Activated T-helper 17 cell treated with anti-CD3 and anti-CD28 coated beads, Interleukin-2, amount 50 U/mL, for 72 hours (primary cell): ENCODE measurements at regions not wholly inside any gene's neighbourhood (a gene's known extent, or its start where the extent isn't known, plus 50 kb on each side); places are given as distances from the start of the nearest gene placed in this dataset.
"Not testable (repeated sequence)": the region's sequence is repeated elsewhere in the genome, so short reads cannot be mapped to it uniquely, and the experiment has no call there.

ENCODE experiments used
- ATAC-seq: fragments of 150-1000 bp; cut with Tn5 transposase; replicated peaks from 2 replicates; pipeline ENCODE4 v1.10.0; 2021; ENCODE audit warnings: mild to moderate bottlenecking, moderate library complexity
- H3K27ac Mint-ChIP-seq: one replicate; pipeline ENCODE4 v1.8.0; 2022; ENCODE audit warnings: mixed read lengths
- H3K27me3 Mint-ChIP-seq: one replicate; pipeline ENCODE4 v1.8.0; 2022; ENCODE audit warnings: mixed read lengths
- H3K36me3 Mint-ChIP-seq: one replicate; pipeline ENCODE4 v1.8.0; 2022; ENCODE audit warnings: low read depth, mild to moderate bottlenecking, mixed read lengths
- H3K4me1 Mint-ChIP-seq: one replicate; pipeline ENCODE4 v1.8.0; 2022; ENCODE audit warnings: mixed read lengths
- H3K4me3 Mint-ChIP-seq: one replicate; pipeline ENCODE4 v1.8.0; 2022; ENCODE audit warnings: mild to moderate bottlenecking, mixed read lengths
- H3K9me3 Mint-ChIP-seq: one replicate; pipeline ENCODE4 v1.8.0; 2022; ENCODE audit warnings: mixed read lengths

DNA sequence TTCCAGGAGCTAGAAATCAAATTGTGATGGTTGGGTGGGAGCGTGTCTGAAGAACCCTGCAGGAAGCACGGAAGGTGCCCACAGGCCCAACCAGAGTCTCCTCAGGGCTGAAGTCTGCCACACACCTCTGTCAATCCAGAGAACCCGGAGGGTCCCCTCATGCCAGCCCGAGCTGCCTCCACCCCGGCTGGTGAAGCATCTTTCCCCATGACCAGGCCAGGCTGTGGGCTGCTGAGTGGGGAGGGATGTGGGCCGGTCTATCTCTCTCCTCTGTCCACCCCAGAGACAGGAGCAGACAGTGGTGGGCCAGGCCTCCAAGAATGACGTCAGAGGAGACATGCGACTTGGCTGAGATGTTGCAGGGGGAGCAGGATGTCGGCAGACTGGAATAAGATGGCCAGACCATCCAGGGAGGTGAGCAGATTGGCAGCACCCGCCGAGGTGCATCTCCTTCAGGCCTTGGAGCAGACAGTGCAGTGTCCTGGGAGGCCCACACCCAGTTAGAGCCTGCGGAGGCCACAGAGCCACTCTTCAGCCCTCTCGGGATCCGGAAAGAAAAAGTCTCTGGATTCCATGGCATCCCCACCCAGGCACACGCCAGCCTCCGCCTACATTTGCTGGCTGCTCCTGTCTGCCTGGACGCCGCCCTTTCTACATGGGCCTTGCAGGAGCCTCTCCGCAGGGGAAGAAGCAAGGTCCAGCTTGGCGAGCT lies 1524.9 kb downstream of the BRD1 start:
- no peaks in the 10 kb centered on the region for H3K4me1 Mint-ChIP-seq
- no peaks in the 10 kb centered on the region for H3K36me3 Mint-ChIP-seq
- peaks cover 3% of the 10 kb centered on the region for H3K27me3 Mint-ChIP-seq
- ATAC-seq: no peak
- H3K27ac Mint-ChIP-seq: no peak overlapping the region
- no peak overlapping the region for H3K4me3 Mint-ChIP-seq
- H3K9me3 Mint-ChIP-seq: no peaks in the 10 kb centered on the region

DNA sequence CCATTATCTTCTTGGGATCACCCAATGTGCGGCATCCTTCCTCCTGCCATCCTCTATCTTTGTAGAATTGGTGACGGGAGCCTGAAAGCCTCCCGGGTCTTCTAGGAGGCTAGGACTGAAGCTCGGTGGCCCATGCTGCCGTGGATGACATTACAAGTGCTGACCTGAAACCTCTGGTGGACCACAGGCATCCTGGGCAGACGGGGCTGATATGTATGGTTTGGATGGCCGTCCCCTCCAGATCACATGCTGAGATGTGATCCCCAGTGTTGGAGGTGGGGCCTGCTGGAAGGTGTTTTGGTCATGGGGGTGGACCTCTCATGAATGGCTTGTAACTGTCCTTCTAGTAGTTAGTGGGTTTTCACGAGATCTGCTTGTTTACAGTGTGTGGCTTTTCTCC lies 1525.8 kb downstream of the BRD1 start:
- Mint-ChIP-seq H3K27ac (no peak overlapping the region), H3K4me1 (no peaks in the 10 kb centered on the region), H3K9me3 (no peaks in the 10 kb centered on the region), H3K4me3 (no peak overlapping the region), H3K27me3 (peaks cover 3% of the 10 kb centered on the region), H3K36me3 (no peaks in the 10 kb centered on the region)
- no peak for ATAC-seq

DNA sequence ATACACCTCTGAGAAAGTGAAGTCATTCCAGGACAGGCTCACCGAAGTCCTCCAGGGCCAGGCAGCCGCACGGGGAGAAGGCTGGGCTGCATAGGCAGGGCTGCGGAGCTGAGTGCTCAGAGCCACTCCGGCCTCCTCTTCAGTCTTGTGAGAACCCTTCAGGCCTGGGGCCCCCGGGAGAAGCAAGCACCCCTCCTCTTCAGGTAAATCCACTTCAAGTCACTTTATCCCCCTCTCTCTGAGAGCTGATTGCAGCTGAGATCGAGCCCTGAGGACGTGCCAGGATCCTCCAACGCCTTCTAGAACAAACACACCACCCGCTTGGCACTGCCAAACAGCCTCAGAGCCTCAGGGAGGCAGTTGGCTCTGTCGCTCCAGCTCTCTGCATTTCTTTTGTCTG lies 1526.3 kb downstream of the BRD1 start:
- Mint-ChIP-seq H3K4me3 (no peak overlapping the region), H3K36me3 (no peaks in the 10 kb centered on the region), H3K4me1 (no peaks in the 10 kb centered on the region), H3K9me3 (no peaks in the 10 kb centered on the region), H3K27ac (no peak overlapping the region), H3K27me3 (peaks cover 3% of the 10 kb centered on the region)
- no peak for ATAC-seq

DNA sequence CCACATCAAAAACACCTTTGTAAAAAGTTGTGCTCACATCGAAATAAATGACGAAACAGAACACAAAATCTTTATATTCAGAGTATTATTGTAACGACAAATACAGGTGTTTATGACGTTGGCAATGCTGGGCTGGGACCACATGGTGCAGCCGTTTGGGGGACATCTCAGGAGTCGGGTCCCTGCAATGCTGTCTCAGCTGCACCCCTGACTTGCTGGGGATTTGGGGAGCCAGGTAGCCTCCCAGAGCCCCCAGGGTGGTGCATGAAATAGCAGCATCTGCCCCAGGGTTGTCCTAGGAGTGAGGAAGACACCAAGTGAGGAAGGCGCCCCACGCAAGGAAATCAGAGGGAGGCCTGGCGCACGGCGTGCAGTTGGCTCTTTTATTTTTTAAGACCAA lies 1526.8 kb downstream of the BRD1 start:
- no peaks in the 10 kb centered on the region for H3K4me1 Mint-ChIP-seq
- no peak for ATAC-seq
- H3K4me3 Mint-ChIP-seq: no peak overlapping the region
- H3K36me3 Mint-ChIP-seq: no peaks in the 10 kb centered on the region
- no peak overlapping the region for H3K27ac Mint-ChIP-seq
- no peaks in the 10 kb centered on the region for H3K9me3 Mint-ChIP-seq
- peaks cover 3% of the 10 kb centered on the region for H3K27me3 Mint-ChIP-seq

DNA sequence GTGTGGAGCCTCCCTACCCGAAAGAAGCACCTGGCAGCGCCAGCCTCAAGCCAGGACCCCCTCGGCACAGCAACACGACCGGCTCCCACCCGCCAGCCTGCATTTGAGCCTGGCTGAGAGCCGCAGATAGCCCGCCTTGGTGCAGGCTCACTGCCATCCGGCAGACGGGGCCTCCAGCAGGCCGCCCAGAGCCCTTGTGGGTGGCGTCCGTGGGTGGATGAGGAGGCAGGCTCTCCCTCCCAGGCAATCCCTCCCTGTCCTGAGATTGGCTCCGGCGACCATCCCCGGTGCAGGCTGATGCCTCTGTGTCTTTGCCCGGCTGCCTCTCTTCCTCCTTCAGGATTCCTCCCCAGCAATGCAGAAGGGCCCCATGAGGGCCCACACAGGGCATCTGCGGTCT lies 1527.9 kb downstream of the BRD1 start:
- Mint-ChIP-seq H3K36me3 (no peaks in the 10 kb centered on the region), H3K9me3 (no peaks in the 10 kb centered on the region), H3K27me3 (peaks cover 3% of the 10 kb centered on the region), H3K4me3 (no peak overlapping the region), H3K27ac (no peak overlapping the region), H3K4me1 (no peaks in the 10 kb centered on the region)
- no peak for ATAC-seq

DNA sequence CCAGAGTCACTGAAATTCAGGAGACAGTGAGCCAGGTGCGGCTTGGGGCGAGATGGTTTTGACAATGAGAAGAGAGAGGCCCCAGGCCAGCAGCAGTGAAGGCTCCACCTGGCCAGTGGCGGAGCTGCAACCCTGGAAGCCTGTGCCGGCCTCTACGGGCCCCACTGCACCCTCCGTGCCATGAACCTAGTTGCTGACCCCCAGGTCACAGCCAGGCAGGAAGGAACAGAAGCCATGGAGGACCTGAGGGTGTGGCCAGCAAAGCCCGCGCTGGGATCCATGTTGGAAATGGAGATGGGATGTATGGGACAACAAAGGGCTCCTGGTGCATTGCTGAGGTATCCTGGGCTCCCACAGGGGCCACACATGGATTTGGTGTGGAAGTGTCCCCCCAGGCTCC lies 1528.5 kb downstream of the BRD1 start:
- no peaks in the 10 kb centered on the region for H3K9me3 Mint-ChIP-seq
- no peak for ATAC-seq

DNA sequence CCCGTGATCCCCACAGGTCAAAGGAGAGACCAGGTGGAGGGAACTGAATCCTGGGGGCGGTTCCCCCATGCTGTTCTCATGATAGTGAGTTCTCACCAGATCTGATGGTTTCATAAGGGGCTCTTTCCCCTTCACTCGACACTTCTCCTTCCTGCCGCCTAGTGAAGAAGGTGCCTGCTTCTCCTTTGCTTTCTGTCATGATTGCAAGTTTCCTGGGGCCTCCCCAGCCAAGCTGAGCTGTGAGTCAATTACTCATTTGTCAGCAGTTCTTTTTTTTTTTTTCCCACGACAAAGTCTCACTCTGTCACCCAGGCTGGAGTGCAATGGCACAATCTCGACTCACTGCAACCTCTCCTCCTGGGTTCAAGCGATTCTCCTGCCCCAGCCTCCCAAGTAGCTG lies 1530.4 kb downstream of the BRD1 start:
- Mint-ChIP-seq H3K4me1 (no peaks in the 10 kb centered on the region), H3K4me3 (no peak overlapping the region), H3K9me3 (peaks cover 4% of the 10 kb centered on the region), H3K36me3 (no peaks in the 10 kb centered on the region), H3K27ac (no peak overlapping the region), H3K27me3 (peaks cover 4% of the 10 kb centered on the region)
- no peak for ATAC-seq

More for the DNA sequence above, 1528.5 kb downstream of the BRD1 start:
- H3K4me3 Mint-ChIP-seq: no peak overlapping the region
- H3K36me3 Mint-ChIP-seq: no peaks in the 10 kb centered on the region
- H3K27ac Mint-ChIP-seq: no peak overlapping the region
- H3K4me1 Mint-ChIP-seq: no peaks in the 10 kb centered on the region
- H3K27me3 Mint-ChIP-seq: peaks cover 3% of the 10 kb centered on the region

DNA sequence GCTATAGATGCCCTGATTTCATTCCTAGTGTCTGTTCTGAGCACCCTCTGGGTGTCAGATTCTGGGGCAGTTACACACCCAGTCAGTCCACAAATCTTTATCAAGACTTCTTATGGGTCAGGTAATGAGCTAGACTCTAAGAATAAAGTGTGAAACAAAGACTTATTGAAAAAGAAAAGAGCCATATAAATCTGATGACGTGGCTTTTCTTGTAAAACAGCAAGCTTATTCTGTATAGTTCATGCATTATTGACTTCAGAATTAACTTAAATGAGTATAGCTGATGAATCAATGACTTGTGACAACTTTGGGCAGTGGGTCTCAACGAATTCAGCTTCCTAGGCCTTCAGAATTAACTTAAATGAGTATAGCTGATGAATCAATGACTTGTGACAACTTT lies 1527.5 kb downstream of the TBC1D22A start:
- H3K4me3 Mint-ChIP-seq, H3K9me3 Mint-ChIP-seq, H3K27ac Mint-ChIP-seq, H3K4me1 Mint-ChIP-seq, ATAC-seq, H3K36me3 Mint-ChIP-seq: not testable (repeated sequence)
- peaks cover 14% of the 10 kb centered on the region for H3K27me3 Mint-ChIP-seq

DNA sequence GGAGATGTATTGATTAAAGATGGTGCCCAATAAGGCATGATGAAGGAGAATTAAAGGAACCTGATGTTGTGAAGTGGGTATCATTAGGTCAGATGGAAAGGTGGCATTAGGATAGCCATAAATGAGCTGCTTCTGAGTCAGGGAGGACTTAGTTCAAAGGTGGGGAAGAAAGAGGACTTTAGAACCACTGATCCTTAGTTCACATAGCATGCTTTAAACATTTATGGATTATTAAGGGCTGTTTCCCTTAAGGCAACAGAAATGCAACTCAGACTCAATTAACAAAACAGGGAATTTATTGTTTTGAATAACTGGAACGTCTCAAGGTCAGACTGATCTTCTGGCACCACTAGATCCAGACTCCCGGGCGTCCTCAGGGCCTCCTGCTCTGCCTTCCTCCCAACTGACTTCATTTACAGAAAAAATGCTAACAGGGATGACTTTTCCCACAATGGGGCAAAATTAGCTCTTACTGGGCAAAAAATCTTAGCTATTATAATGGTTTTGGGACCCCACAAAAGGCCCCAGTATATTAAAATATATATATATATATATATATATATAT lies 1526.0 kb downstream of the TBC1D22A start:
- Mint-ChIP-seq H3K4me3 (no peak overlapping the region), H3K27ac (no peak overlapping the region), H3K36me3 (no peaks in the 10 kb centered on the region)

DNA sequence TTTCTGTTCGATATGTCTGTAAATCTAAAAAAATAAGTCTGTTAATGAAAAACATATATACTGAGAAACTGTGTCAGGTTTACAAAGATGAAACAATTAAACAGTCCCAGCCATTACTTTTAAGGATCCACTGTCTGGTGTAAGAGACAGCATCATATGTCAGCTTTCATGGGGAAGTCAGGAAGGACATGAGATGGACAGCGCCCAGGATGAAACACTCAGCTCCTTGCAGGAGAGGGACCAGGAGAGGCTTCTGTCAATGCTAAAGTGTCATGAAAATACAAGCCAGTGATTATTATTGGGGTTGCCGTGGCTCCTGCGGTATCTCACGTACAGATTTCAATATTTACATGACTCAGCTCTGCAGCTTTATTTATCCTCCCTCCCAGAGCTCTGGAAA lies 1524.6 kb downstream of the TBC1D22A start:
- no peak for ATAC-seq
- H3K4me3 Mint-ChIP-seq: no peak overlapping the region
- H3K27ac Mint-ChIP-seq: no peak overlapping the region
- no peaks in the 10 kb centered on the region for H3K4me1 Mint-ChIP-seq
- H3K27me3 Mint-ChIP-seq: peaks cover 10% of the 10 kb centered on the region
- H3K36me3 Mint-ChIP-seq: no peaks in the 10 kb centered on the region
- peaks cover 4% of the 10 kb centered on the region for H3K9me3 Mint-ChIP-seq

More for the DNA sequence above, 1526.0 kb downstream of the TBC1D22A start:
- no peak for ATAC-seq
- Mint-ChIP-seq H3K9me3 (peaks cover 4% of the 10 kb centered on the region), H3K4me1 (no peaks in the 10 kb centered on the region), H3K27me3 (peaks cover 10% of the 10 kb centered on the region)

DNA sequence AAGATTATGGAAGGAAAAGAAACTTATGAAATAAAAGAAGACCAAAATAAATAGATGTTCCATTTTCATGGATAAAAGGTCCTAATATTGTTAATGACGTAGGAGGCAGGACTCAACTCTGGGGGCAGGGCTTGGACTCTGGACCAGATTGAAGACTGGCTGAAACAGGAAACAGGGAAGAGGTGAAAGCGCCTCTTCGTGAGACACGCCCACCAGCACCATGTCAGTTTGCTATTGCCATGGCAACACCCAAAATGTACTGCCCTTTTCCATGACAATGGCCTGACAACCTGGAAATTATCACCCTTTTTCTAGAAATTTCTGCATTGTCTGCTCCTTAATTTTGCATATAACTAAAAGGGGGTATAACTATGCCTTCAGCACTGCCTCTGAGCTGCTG lies 1522.2 kb downstream of the TBC1D22A start:
- H3K4me3 Mint-ChIP-seq: no peak overlapping the region
- no peaks in the 10 kb centered on the region for H3K36me3 Mint-ChIP-seq
- H3K27ac Mint-ChIP-seq: no peak overlapping the region
- no peaks in the 10 kb centered on the region for H3K4me1 Mint-ChIP-seq
- peaks cover 7% of the 10 kb centered on the region for H3K9me3 Mint-ChIP-seq
- H3K27me3 Mint-ChIP-seq: peaks cover 20% of the 10 kb centered on the region
- ATAC-seq: no peak

DNA sequence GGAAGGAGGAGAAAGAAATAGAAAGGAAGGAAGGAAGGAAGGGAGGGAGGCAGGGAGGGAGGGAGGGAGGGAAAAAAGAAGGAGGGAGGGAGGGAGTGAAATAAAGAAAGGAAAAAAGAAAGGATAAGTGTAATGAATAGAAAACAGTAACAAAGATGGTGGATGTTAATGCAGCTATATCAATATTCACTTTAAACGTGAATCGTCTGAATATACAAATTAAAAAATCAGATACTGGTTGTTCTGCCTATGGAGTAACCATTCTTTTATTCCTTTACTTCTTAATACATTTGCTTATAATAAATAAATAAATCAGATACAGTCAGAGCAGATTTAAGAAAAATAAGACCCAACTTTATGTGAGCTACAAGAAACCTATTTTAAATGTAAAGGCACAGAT lies 1520.4 kb downstream of the TBC1D22A start:
- Mint-ChIP-seq H3K4me1 (no peaks in the 10 kb centered on the region), H3K27me3 (peaks cover 24% of the 10 kb centered on the region), H3K36me3 (no peaks in the 10 kb centered on the region), H3K27ac (no peak overlapping the region), H3K9me3 (peaks cover 4% of the 10 kb centered on the region), H3K4me3 (no peak overlapping the region)
- ATAC-seq: no peak

DNA sequence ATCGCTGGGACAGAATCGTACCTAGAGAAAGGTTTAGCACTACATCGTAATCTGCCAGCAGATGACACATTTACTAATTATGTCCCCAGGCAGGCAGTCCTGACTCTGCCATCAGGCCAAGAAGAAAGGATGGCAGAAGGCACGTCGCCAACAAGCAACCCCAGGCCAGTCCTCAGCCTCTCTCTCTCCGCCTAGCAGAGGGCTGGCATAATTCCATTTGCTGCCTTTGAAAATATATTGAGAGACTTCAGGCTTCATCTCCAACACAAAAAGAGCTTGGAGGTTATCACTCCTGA lies 1517.0 kb downstream of the TBC1D22A start:
- Mint-ChIP-seq H3K27me3 (peaks cover 18% of the 10 kb centered on the region), H3K4me1 (no peaks in the 10 kb centered on the region), H3K4me3 (no peak overlapping the region)

DNA sequence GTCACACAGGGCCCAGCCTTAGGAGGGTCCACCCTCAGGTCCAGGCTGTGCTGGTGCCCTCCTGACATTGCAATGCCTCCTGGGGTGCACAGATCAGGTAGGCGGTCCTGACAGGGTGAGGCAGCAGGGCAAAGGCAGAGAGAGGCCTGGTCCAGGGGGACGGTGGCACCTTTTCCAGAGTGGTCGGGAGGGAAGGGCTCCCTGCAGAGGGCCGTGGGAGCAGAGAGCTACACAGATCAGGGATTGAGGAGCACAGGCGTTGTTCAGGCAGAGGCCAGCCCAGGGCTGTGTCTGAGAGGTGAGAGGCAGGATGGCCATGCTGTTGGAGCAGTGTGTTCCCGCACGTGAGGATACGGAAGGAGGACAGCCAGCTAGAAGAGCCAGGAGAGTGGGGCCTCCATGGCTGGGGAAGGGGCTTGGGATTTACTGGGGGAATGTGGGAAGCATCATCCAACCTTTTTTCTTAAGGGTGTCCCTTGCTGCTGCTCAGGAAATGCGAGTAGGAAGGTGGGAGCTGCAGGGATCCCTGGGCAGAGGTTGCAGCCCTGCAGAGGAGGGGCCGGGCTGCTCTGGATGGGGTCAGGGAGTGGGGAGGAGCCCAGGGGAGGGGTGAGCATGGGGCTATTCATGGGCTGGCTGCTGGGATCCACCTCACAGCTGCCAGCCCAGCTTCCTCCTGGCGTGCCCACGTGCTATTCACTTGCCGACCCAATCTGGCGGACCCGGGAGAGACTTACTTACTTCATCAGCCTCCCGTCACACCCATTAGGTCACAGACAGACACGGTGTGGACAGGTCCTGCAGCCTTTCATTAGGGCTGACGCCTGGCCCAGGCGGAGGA lies 1516.4 kb downstream of the TBC1D22A start:
- no peak for ATAC-seq
- Mint-ChIP-seq H3K27me3 (peaks cover 21% of the 10 kb centered on the region), H3K4me3 (no peak overlapping the region)

More for the DNA sequence above, 1517.0 kb downstream of the TBC1D22A start:
- ATAC-seq: no peak
- Mint-ChIP-seq H3K36me3 (no peaks in the 10 kb centered on the region), H3K9me3 (peaks cover 4% of the 10 kb centered on the region), H3K27ac (no peak overlapping the region)

More for the DNA sequence above, 1516.4 kb downstream of the TBC1D22A start:
- Mint-ChIP-seq H3K27ac (no peak overlapping the region), H3K9me3 (peaks cover 4% of the 10 kb centered on the region), H3K36me3 (no peaks in the 10 kb centered on the region), H3K4me1 (no peaks in the 10 kb centered on the region)
